Ascending aorta (tissue), 2 donors: ENCODE measurements at regions not wholly inside any gene's neighbourhood (a gene's known extent, or its start where the extent isn't known, plus 50 kb on each side); places are given as distances from the start of the nearest gene placed in this dataset.

ENCODE experiments used
- DNase-seq, 2 donors: peaks; one replicate each; pipeline ENCODE4 v3.0.0-alpha.2; 2019; ENCODE audit warnings: low spot score in 2 of 2
- H3K27ac ChIP-seq, 2 donors: fragments of 200-600 bp; sonication (generic); one replicate each; pipeline ENCODE4 v1.5.1; 2016 to 2017; ENCODE audit warnings: mild to moderate bottlenecking in 1 of 2
- H3K27me3 ChIP-seq: fragments of 200-600 bp; sonication (generic); one replicate; pipeline ENCODE4 v1.5.1; 2017
- H3K36me3 ChIP-seq, 2 donors: fragments of 200-600 bp; sonication (generic); one replicate each; pipeline ENCODE4 v1.5.1; 2016
- H3K4me1 ChIP-seq, 2 donors: fragments of 200-600 bp; sonication (generic); one replicate each; pipeline ENCODE4 v1.5.1; 2016 to 2017; ENCODE audit warnings: mild to moderate bottlenecking in 1 of 2
- H3K4me3 ChIP-seq, 2 donors: fragments of 200-600 bp; sonication (generic); one replicate each; pipeline ENCODE4 v1.5.1; 2016 to 2017; ENCODE audit warnings: mild to moderate bottlenecking in 1 of 2
- H3K9me3 ChIP-seq, 2 donors: fragments of 200-600 bp; sonication (generic); one replicate each; pipeline ENCODE4 v1.5.1; 2016
- CTCF ChIP-seq, 3 experiments: fragments of 200-600 bp in 2 of 3; fragments of 450-650 bp in 1 of 3; sonication (generic) in 2 of 3; IDR thresholded peaks; one replicate each; pipeline ENCODE4 v1.5.1; 2016 to 2019; ENCODE audit warnings: antibody characterized with exemption in 3 of 3, mild to moderate bottlenecking in 1 of 3, moderate library complexity in 1 of 3
- intact Hi-C: fragments of 100-400 bp; cut with DNase I; formaldehyde crosslinking; loops from one replicate; pipeline ENCODE4 v1.15.1; 2023

GRCh38 chr4:42824278-42824977, 68.1 kb upstream of the GRXCR1 start:
- Histone ChIP-seq H3K27me3 (no peaks in the 10 kb centered on the region), H3K9me3 (no peaks in the 10 kb centered on the region), H3K27ac (no peak overlapping the region), H3K4me3 (no peak overlapping the region), H3K4me1 (no peaks in the 10 kb centered on the region), H3K36me3 (no peaks in the 10 kb centered on the region)
- intact Hi-C loops = no loop called here
- TF ChIP-seq CTCF (IDR thresholded peaks at IDR 0.05) = no peak
- DNase-seq = no peak

- no peak for TF ChIP-seq CTCF (IDR thresholded peaks at IDR 0.05)
- Histone ChIP-seq H3K9me3 (no peaks in the 10 kb centered on the region), H3K27ac (no peak overlapping the region), H3K4me1 (no peaks in the 10 kb centered on the region), H3K36me3 (no peaks in the 10 kb centered on the region), H3K4me3 (no peak overlapping the region), H3K27me3 (no peaks in the 10 kb centered on the region)
- DNase-seq = no peak
- intact Hi-C loops = no loop called here
Measured at GRCh38 chr4:42821230-42821629, 71.3 kb upstream of the GRXCR1 start.

GRCh38 chr4:42819863-42820514, 72.5 kb upstream of the GRXCR1 start:
- H3K4me1 ChIP-seq = no peaks in the 10 kb centered on the region
- H3K9me3 ChIP-seq = no peaks in the 10 kb centered on the region
- H3K36me3 ChIP-seq = no peaks in the 10 kb centered on the region
- no peak overlapping the region for H3K27ac ChIP-seq
- H3K27me3 ChIP-seq = no peaks in the 10 kb centered on the region
- no peak for TF ChIP-seq CTCF (IDR thresholded peaks at IDR 0.05)
- no peak overlapping the region for H3K4me3 ChIP-seq
- no peak for DNase-seq
- intact Hi-C loops = no loop called here

GRCh38 chr4:42817913-42818312, 74.6 kb upstream of the GRXCR1 start:
- intact Hi-C loops = no loop called here
- no peak for DNase-seq
- H3K27me3 ChIP-seq = no peaks in the 10 kb centered on the region
- no peak overlapping the region for H3K4me3 ChIP-seq
- H3K36me3 ChIP-seq = no peaks in the 10 kb centered on the region
- H3K9me3 ChIP-seq = no peaks in the 10 kb centered on the region
- H3K27ac ChIP-seq = no peak overlapping the region
- H3K4me1 ChIP-seq = no peaks in the 10 kb centered on the region
- TF ChIP-seq CTCF (IDR thresholded peaks at IDR 0.05) = no peak

GRCh38 chr4:42816880-42817400, 75.6 kb upstream of the GRXCR1 start:
- DNase-seq = no peak
- Histone ChIP-seq H3K27me3 (no peaks in the 10 kb centered on the region), H3K27ac (no peak overlapping the region), H3K4me3 (no peak overlapping the region), H3K9me3 (no peaks in the 10 kb centered on the region), H3K36me3 (no peaks in the 10 kb centered on the region), H3K4me1 (no peaks in the 10 kb centered on the region)
- no peak for TF ChIP-seq CTCF (IDR thresholded peaks at IDR 0.05)
- intact Hi-C loops = no loop called here
